ENCODE measurements at regions not wholly inside any gene's neighbourhood (a gene's known extent, or its start where the extent isn't known, plus 50 kb on each side); places are given as distances from the start of the nearest gene placed in this dataset.

DNA sequence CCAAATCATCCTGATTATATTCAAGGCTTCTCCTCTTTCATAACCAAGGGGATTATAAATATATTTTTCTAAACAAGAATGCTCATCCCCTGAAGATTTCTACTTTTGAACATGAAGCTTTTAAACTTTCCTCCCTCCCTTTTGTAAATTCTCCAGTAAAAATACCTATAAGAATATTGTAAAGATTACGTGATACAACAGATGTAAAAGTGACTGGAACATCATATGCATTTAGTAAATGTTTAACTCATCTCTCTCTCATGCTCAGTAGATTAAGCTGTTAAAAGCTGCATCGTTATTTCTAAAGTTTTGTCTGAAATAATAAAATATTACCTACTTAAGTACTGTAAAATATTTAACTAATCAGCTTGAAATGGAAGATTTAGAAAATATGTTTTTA, 281.1 kb downstream of the SPRY2 start:
- no peak for TF ChIP-seq ZFX (IDR thresholded peaks at IDR 0.05)
- TF ChIP-seq CTCF (conservative IDR thresholded peaks at IDR 0.05): no peak
- H3K27ac ChIP-seq: no peak overlapping the region

DNA sequence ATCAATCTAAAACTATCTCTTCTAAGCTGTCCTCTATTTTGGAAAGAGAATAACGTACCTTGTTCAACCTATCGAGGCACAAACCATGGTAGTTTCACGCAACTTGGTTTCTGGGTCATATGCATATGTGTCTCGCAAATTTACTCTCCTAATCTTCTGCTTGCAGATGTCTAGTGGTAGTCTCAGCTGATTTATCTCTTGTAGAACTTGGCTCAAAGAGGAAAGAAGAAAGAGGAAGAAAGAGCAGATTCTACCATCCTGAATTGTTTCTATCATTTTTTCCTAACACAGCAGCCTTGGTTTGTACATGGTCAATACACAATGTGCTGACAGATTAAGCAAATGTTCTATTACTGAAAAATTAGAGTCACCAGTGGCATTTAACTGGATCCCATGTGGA, 282.3 kb downstream of the SPRY2 start:
- no peak overlapping the region for H3K27ac ChIP-seq
- TF ChIP-seq CTCF (conservative IDR thresholded peaks at IDR 0.05) (no peak), ZFX (IDR thresholded peaks at IDR 0.05) (no peak)

DNA sequence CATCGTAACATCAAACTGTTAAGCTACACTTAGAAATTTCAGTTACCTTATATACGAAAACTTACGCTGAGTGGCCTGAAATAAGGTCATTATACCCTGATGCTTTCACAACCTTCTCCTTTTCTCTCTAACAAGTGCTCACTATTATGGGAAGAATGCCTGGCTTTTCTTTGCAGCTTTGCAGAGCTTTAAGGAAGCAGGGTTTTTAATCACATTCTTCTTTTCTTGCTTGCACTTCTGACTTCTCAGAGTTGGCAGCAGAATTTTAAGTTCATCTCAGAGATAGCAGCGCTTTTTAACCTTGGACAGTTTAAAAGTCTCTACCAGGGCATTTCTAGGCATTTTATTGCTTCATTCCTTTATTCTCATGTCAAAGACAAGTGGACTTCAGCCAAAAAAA, 285.1 kb downstream of the SPRY2 start:
- no peak for TF ChIP-seq CTCF (conservative IDR thresholded peaks at IDR 0.05)
- no peak for TF ChIP-seq ZFX (IDR thresholded peaks at IDR 0.05)
- H3K27ac ChIP-seq: no peak overlapping the region

GRCh38 chr13:80054806-80055205, 286.1 kb downstream of the SPRY2 start:
- H3K27ac ChIP-seq: no peak overlapping the region
- TF ChIP-seq ZFX (IDR thresholded peaks at IDR 0.05) (no peak), CTCF (conservative IDR thresholded peaks at IDR 0.05) (no peak)

DNA sequence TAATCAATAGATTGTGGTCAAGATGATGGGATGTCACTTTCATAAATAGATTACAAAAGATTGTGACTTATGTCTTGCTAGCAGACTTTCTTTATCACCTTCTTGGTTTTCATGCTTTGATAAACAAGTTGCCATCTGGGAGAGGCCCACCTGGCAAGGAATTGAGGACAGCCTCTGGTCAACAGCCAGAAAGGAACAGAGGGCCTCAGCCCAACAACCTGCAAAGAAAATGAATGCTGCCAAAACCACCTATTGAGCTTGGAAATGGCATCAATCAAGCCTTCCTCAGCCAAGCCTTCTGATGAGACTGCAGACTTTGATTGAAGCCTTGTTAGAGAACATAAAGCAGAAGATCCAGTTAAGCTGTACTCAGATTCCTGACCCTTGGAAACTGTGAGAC, 288.6 kb downstream of the SPRY2 start:
- H3K27ac ChIP-seq: no peak overlapping the region
- TF ChIP-seq CTCF (conservative IDR thresholded peaks at IDR 0.05) (no peak), ZFX (IDR thresholded peaks at IDR 0.05) (no peak)

- no peak for TF ChIP-seq CTCF (conservative IDR thresholded peaks at IDR 0.05)
- TF ChIP-seq ZFX (IDR thresholded peaks at IDR 0.05): no peak
- no peak overlapping the region for H3K27ac ChIP-seq
Measured at GRCh38 chr13:80050252-80050651, 290.7 kb downstream of the SPRY2 start.

- no peak for TF ChIP-seq ZFX (IDR thresholded peaks at IDR 0.05)
- no peak for TF ChIP-seq CTCF (conservative IDR thresholded peaks at IDR 0.05)
- no peak overlapping the region for H3K27ac ChIP-seq
Measured at GRCh38 chr13:80048802-80049201, 292.1 kb downstream of the SPRY2 start.
